ENCODE measurements at regions not wholly inside any gene's neighbourhood (a gene's known extent, or its start where the extent isn't known, plus 50 kb on each side); places are given as distances from the start of the nearest gene placed in this dataset.
A peak's percentile ranks its signal among the peaks of the same experiment; 100 is the strongest.

DNA sequence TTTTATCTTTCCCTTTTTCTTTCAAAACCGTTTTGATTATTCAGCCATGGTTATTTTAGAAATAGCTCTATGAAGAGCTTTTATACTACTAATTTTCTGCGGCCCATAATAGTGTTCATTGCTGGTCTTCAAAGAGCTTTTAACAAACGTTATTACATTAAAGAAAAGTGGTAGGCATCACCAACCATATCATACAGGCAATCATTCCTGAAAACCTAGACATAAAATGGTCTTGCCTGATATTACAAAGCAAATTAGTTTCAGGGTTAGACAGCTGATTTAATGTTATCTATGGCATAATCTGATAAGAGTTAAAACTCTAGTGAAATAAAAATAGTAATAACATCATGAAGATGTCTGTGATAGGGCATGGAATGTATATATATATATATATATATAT lies 89.7 kb upstream of the CNTN1 start:
- no peaks in the 10 kb centered on the region for H3K9me3 ChIP-seq (ENCODE audit: control insufficient read depth, insufficient read depth, low read length)
- no peak overlapping the region for H3K27ac ChIP-seq (ENCODE audit: low read length)
- no peak overlapping the region for H3K4me3 ChIP-seq (ENCODE audit: low read length)
- H3K36me3 ChIP-seq (ENCODE audit: control insufficient read depth, insufficient read depth, low read length) = no peaks in the 10 kb centered on the region
- no CpG with 5 or more reads among the region's 3 CpGs for WGBS (ENCODE audit: insufficient coverage, insufficient read length)
- no peaks in the 10 kb centered on the region for H3K27me3 ChIP-seq (ENCODE audit: control insufficient read depth, insufficient read depth, low read length)
- no peak for DNase-seq (ENCODE audit: low read depth, low spot score)
- H3K4me1 ChIP-seq (ENCODE audit: control insufficient read depth, insufficient read depth, low read length) = no peaks in the 10 kb centered on the region

DNA sequence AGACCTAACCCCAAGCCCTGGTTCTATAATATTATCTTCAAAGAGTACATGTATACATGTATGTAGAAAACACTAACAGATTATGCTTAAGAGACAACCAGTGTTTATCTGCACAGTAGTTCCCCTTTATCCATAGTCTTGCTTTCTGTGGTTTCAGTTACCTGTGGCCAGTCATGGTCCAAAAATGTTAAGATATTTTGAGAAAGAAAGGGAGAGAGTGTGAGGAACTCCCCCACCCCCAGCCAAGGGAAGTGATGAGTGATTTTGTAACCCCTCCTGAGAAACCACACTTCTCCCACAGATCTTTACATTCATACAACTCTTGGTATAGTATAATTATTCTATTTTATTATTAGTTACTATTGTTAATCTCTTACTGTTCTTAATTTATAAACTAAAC lies 77.3 kb upstream of the CNTN1 start:
- DNase-seq (ENCODE audit: low read depth, low spot score) = no peak

DNA sequence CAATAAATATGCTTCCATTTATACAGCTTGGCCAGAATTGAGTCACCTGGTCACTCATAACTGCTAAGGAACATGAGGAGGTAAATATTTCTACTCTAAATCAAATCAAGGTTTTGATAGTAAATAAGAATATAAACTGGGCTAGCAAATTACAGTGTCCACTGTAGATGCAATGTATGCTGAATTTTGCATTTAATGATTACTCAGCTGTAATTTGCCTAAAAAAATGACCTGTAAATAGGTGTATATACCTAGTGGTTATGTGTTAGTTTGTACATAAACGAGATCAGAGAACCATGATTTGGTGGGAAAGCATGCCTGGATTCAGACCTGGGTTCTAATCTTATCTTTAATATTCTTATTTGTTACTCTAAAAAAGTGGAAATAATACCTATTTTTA lies 76.6 kb upstream of the CNTN1 start:
- Histone ChIP-seq H3K4me3 (ENCODE audit: low read length) (no peak overlapping the region), H3K9me3 (ENCODE audit: control insufficient read depth, insufficient read depth, low read length) (no peaks in the 10 kb centered on the region; the same call in 1 of the 2 replicates), H3K27me3 (ENCODE audit: control insufficient read depth, insufficient read depth, low read length) (no peaks in the 10 kb centered on the region), H3K36me3 (ENCODE audit: control insufficient read depth, insufficient read depth, low read length) (no peaks in the 10 kb centered on the region), H3K27ac (ENCODE audit: low read length) (no peak overlapping the region), H3K4me1 (ENCODE audit: control insufficient read depth, insufficient read depth, low read length) (no peaks in the 10 kb centered on the region)
- no peak for DNase-seq (ENCODE audit: low read depth, low spot score)
- WGBS (ENCODE audit: insufficient coverage, insufficient read length) = no CpG with 5 or more reads among the region's 1 CpG

More for the DNA sequence above, 77.3 kb upstream of the CNTN1 start:
- Histone ChIP-seq H3K27ac (ENCODE audit: low read length) (no peak overlapping the region), H3K4me1 (ENCODE audit: control insufficient read depth, insufficient read depth, low read length) (no peaks in the 10 kb centered on the region), H3K36me3 (ENCODE audit: control insufficient read depth, insufficient read depth, low read length) (no peaks in the 10 kb centered on the region), H3K9me3 (ENCODE audit: control insufficient read depth, insufficient read depth, low read length) (no peaks in the 10 kb centered on the region), H3K27me3 (ENCODE audit: control insufficient read depth, insufficient read depth, low read length) (no peaks in the 10 kb centered on the region), H3K4me3 (ENCODE audit: low read length) (no peak overlapping the region)

DNA sequence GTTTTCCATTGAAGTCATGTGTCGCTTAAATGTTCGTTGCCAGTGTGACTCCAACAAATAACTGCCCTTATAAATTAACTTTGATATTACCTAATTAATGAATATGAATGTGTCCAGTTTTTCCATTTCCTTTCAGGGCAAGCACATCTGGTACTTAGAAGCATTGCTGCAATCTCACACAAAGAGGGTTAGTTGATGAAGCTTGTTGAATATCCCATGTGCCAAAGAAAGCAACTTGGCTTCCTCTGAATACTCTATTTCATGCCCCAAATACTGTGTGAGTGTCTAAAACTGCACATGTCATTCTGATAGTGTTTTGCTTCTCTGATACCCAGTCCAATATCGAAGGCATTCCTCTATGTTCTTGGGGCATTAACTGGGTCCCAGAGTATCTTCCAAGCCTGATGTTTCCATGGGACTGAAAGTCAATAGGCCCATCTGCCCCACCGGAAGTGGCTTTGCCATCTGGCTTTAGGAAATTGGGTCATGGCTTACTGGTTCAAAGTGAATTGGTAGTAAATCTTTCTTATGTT lies 75.8 kb upstream of the CNTN1 start:
- DNase-seq (ENCODE audit: low read depth, low spot score) = no peak
- Histone ChIP-seq H3K27ac (ENCODE audit: low read length) (no peak overlapping the region), H3K4me1 (ENCODE audit: control insufficient read depth, insufficient read depth, low read length) (no peaks in the 10 kb centered on the region), H3K36me3 (ENCODE audit: control insufficient read depth, insufficient read depth, low read length) (no peaks in the 10 kb centered on the region), H3K27me3 (ENCODE audit: control insufficient read depth, insufficient read depth, low read length) (no peaks in the 10 kb centered on the region), H3K4me3 (ENCODE audit: low read length) (no peak overlapping the region), H3K9me3 (ENCODE audit: control insufficient read depth, insufficient read depth, low read length) (no peaks in the 10 kb centered on the region; the same call in 1 of the 2 replicates)
- no CpG with 5 or more reads among the region's 4 CpGs for WGBS (ENCODE audit: insufficient coverage, insufficient read length)

DNA sequence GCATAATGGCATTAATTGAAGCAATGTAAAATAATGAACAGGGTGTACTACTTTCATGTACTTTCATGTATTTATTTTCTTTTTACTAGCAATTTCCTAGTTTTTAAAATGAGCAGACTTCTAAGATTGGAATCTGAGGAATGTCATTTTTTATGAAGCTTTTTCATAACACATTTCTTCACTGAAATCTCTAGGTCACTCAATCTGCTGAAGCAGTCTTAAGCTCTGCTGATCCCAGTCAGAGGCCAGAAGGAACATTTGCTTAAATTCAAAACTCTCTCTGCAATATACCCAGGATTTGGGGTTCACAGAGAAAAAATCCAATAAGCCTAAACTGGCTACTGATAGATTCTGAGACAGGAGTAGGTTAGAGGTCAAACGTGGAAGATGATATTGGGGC lies 73.6 kb upstream of the CNTN1 start:
- Histone ChIP-seq H3K4me3 (ENCODE audit: low read length) (no peak overlapping the region), H3K9me3 (ENCODE audit: control insufficient read depth, insufficient read depth, low read length) (no peaks in the 10 kb centered on the region; the same call in 1 of the 2 replicates), H3K27me3 (ENCODE audit: control insufficient read depth, insufficient read depth, low read length) (no peaks in the 10 kb centered on the region), H3K36me3 (ENCODE audit: control insufficient read depth, insufficient read depth, low read length) (no peaks in the 10 kb centered on the region), H3K27ac (ENCODE audit: low read length) (no peak overlapping the region), H3K4me1 (ENCODE audit: control insufficient read depth, insufficient read depth, low read length) (no peaks in the 10 kb centered on the region)
- no CpG with 5 or more reads among the region's 1 CpG for WGBS (ENCODE audit: insufficient coverage, insufficient read length)
- no peak for DNase-seq (ENCODE audit: low read depth, low spot score)

DNA sequence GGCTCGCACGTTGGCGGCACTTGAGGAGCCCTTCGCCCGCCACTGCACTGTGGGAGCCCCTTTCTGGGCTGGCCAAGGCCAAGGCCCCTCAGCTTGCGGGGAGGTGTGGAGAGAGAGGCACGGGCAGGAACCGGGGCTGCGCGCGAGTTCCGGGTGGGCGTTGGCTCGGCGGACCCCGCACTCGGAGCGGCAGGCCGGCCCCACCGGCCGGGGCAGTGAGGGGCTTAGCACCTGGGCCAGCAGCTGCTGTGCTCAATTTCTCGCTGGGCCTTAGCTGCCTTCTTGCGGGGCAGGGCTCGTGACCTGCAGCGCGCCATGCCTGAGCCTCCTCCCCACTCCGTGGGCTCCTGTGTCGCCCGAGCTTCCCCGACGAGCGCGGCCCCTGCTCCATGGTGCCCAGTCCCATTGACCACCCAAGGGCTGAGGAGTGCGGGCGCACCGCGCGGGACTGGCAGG lies 71.6 kb upstream of the CNTN1 start:
- no peak overlapping the region for H3K27ac ChIP-seq (ENCODE audit: low read length)
- no CpG with 5 or more reads among the region's 38 CpGs for WGBS (ENCODE audit: insufficient coverage, insufficient read length)
- no peak overlapping the region for H3K4me3 ChIP-seq (ENCODE audit: low read length)
- no peaks in the 10 kb centered on the region for H3K4me1 ChIP-seq (ENCODE audit: control insufficient read depth, insufficient read depth, low read length)
- no peaks in the 10 kb centered on the region for H3K36me3 ChIP-seq (ENCODE audit: control insufficient read depth, insufficient read depth, low read length)
- no peaks in the 10 kb centered on the region; the same call in 1 of the 2 replicates for H3K9me3 ChIP-seq (ENCODE audit: control insufficient read depth, insufficient read depth, low read length)
- H3K27me3 ChIP-seq (ENCODE audit: control insufficient read depth, insufficient read depth, low read length) = no peaks in the 10 kb centered on the region
- DNase-seq (ENCODE audit: low read depth, low spot score) = no peak

DNA sequence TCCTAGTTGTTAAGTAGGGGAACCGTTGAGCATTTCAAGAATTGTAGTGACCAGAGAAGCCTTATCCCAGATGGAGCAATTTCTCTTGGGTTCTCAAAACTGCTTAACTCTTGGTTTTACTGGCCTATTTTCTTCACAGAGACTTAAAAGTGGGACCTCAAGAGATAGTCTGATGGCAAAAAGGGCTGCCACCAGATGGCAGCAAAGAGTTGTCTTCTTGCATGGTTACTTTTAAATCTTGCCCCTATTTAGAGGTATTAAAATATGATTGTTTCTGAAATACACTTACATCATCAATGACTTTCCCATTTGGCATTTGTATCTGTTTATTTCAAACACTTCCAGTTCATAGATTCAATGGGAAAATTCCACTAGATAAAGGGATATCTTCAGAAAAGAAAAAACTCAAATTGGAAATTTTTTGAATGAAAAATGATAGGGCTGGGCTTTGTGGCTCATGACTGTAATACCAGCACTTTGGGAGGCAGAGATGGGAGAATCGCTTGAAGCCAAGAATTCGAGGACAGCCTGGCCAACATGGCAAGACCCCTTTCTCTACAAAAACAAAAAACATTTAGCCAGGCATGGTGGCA lies 69.9 kb upstream of the CNTN1 start:
- no peaks in the 10 kb centered on the region for H3K4me1 ChIP-seq (ENCODE audit: control insufficient read depth, insufficient read depth, low read length)
- H3K36me3 ChIP-seq (ENCODE audit: control insufficient read depth, insufficient read depth, low read length) = no peaks in the 10 kb centered on the region
- H3K9me3 ChIP-seq (ENCODE audit: control insufficient read depth, insufficient read depth, low read length) = no peaks in the 10 kb centered on the region; the same call in 1 of the 2 replicates
- H3K27me3 ChIP-seq (ENCODE audit: control insufficient read depth, insufficient read depth, low read length) = no peaks in the 10 kb centered on the region
- peak; percentile 41 for DNase-seq (ENCODE audit: low read depth, low spot score)
- H3K27ac ChIP-seq (ENCODE audit: low read length) = no peak overlapping the region
- WGBS (ENCODE audit: insufficient coverage, insufficient read length) = no CpG with 5 or more reads among the region's 3 CpGs
- H3K4me3 ChIP-seq (ENCODE audit: low read length) = no peak overlapping the region

DNA sequence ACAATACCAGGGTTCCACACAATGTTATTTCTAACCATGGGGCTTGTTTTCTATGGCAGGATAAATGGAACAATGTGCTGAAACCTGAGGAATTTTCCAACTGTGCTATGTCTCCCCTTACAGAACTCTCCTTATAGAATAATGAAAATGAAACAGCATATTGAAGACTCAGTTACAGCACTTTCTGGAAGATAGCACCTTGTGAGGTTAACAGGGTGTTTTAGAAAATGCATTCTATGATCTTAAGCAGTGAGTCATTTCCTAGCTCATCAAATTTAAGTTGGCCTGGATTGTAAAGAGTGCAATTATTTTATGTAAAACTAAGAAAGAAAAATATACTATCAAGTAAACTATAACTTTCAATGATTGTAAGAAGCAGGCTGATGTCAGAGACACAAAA lies 60.1 kb upstream of the CNTN1 start:
- H3K4me1 ChIP-seq (ENCODE audit: control insufficient read depth, insufficient read depth, low read length) = no peaks in the 10 kb centered on the region
- no peak overlapping the region for H3K4me3 ChIP-seq (ENCODE audit: low read length)
- H3K27me3 ChIP-seq (ENCODE audit: control insufficient read depth, insufficient read depth, low read length) = no peaks in the 10 kb centered on the region
- H3K36me3 ChIP-seq (ENCODE audit: control insufficient read depth, insufficient read depth, low read length) = no peaks in the 10 kb centered on the region
- no peak overlapping the region for H3K27ac ChIP-seq (ENCODE audit: low read length)
- no peak for DNase-seq (ENCODE audit: low read depth, low spot score)
- no peaks in the 10 kb centered on the region for H3K9me3 ChIP-seq (ENCODE audit: control insufficient read depth, insufficient read depth, low read length)

DNA sequence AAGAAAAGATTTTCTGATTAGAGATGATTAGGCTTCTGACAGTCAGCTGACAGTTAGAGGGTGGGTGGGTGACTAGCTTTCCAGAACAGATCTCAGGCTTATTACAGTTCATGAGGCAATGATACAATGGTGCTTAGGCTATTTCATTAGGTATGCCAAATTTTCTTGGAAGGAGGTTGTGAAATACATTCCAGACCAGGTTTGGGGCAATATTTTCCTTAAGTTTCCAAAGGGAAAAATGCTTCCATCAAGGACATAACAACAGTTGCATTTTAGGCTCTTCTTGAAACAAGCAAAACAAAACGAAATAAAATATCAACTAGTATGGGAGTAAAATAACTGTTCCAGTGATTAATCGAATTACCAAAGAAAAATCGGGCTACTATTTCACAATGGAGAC lies 59.3 kb upstream of the CNTN1 start:
- Histone ChIP-seq H3K36me3 (ENCODE audit: control insufficient read depth, insufficient read depth, low read length) (no peaks in the 10 kb centered on the region), H3K27ac (ENCODE audit: low read length) (no peak overlapping the region), H3K9me3 (ENCODE audit: control insufficient read depth, insufficient read depth, low read length) (no peaks in the 10 kb centered on the region), H3K27me3 (ENCODE audit: control insufficient read depth, insufficient read depth, low read length) (no peaks in the 10 kb centered on the region), H3K4me3 (ENCODE audit: low read length) (no peak overlapping the region), H3K4me1 (ENCODE audit: control insufficient read depth, insufficient read depth, low read length) (no peaks in the 10 kb centered on the region)
- WGBS (ENCODE audit: insufficient coverage, insufficient read length) = no CpG with 5 or more reads among the region's 3 CpGs
- no peak for DNase-seq (ENCODE audit: low read depth, low spot score)

DNA sequence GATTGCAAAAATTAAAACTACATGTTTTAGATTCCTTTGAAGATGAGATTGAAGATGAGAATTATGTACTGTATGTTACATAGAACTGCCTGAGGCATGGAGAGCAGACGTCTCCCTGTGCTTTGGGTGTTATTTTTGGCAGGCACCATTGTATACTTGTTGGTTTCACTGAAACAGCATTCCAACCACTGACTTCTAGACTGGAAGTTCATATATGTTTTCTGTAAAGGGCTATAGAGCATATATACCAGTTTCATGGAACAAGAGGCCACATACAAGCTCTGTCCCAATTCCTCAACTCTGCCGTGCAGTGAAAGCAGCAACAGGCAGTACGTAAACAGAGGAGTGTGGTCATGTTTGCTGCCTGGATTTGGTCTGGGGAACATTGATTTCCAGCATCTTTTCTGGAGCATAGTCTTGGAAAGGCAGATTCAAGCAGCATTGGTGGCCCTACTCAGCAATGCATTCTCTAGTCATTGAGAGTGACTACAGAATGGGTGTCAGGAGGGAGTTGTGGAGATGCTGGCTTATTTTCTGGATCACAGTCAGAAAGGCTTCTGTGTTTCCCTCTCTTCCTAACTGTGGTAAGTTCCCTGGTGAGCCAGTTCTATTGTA lies 57.6 kb upstream of the CNTN1 start:
- Histone ChIP-seq H3K27me3 (ENCODE audit: control insufficient read depth, insufficient read depth, low read length) (no peaks in the 10 kb centered on the region), H3K4me1 (ENCODE audit: control insufficient read depth, insufficient read depth, low read length) (no peaks in the 10 kb centered on the region), H3K36me3 (ENCODE audit: control insufficient read depth, insufficient read depth, low read length) (no peaks in the 10 kb centered on the region), H3K27ac (ENCODE audit: low read length) (no peak overlapping the region), H3K4me3 (ENCODE audit: low read length) (no peak overlapping the region), H3K9me3 (ENCODE audit: control insufficient read depth, insufficient read depth, low read length) (no peaks in the 10 kb centered on the region)
- DNase-seq (ENCODE audit: low read depth, low spot score) = no peak
- no CpG with 5 or more reads among the region's 3 CpGs for WGBS (ENCODE audit: insufficient coverage, insufficient read length)

Data from iPS DF 6.9 (cell line).